ENCODE measurements at regions not wholly inside any gene's neighbourhood (a gene's known extent, or its start where the extent isn't known, plus 50 kb on each side); places are given as distances from the start of the nearest gene placed in this dataset.

DNA sequence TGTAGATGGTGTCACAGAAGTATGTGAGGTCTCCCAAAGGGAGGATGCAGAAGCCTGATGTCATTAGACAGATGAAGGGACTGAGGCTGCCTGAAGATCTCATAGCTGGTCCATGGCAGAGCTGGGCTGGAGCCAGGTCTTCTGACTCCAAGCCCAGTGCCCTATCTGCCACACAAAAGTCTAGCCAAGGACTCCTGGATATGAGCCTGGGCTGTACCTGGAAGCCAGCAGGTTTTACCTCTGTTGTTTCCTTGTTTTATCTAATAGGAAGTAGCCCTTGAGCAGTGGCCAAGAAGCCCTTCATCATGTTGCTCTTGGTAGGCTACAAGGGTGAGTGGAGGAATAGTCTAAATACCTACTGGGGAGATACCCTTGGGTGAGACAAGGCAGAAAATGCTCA is 74.4 kb upstream of the SLC44A3 start:
- Histone ChIP-seq H3K9ac (ENCODE audit: low read length in 3 of 3) (no peak overlapping the region), H3K27me3 (ENCODE audit: control insufficient read depth, insufficient read depth, low read length) (no peaks in the 10 kb centered on the region), H3K27ac (ENCODE audit: low read depth in 2 of 2, low read length in 2 of 2) (no peak overlapping the region), H3K4me3 (ENCODE audit: low read length in 3 of 3) (no peak overlapping the region), H3K9me3 (ENCODE audit: control insufficient read depth in 2 of 3, insufficient read depth in 1 of 3, low read length in 3 of 3) (peaks cover 0 to 1% (median 0%) of the 10 kb centered on the region in 3 donors), H3K36me3 (ENCODE audit: control insufficient read depth in 2 of 3, insufficient read depth in 3 of 3, low read length in 3 of 3) (no peaks in the 10 kb centered on the region), H3K4me1 (ENCODE audit: control insufficient read depth in 2 of 3, insufficient read depth in 2 of 3, low read depth in 1 of 3, low read length in 3 of 3) (no peaks in the 10 kb centered on the region)
- no peak for DNase-seq
- FAIRE-seq, result no peak
- TF ChIP-seq, protein P1, sequence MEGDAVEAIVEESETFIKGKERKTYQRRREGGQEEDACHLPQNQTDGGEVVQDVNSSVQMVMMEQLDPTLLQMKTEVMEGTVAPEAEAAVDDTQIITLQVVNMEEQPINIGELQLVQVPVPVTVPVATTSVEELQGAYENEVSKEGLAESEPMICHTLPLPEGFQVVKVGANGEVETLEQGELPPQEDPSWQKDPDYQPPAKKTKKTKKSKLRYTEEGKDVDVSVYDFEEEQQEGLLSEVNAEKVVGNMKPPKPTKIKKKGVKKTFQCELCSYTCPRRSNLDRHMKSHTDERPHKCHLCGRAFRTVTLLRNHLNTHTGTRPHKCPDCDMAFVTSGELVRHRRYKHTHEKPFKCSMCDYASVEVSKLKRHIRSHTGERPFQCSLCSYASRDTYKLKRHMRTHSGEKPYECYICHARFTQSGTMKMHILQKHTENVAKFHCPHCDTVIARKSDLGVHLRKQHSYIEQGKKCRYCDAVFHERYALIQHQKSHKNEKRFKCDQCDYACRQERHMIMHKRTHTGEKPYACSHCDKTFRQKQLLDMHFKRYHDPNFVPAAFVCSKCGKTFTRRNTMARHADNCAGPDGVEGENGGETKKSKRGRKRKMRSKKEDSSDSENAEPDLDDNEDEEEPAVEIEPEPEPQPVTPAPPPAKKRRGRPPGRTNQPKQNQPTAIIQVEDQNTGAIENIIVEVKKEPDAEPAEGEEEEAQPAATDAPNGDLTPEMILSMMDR (IDR thresholded peaks at IDR 0.05; ENCODE audit: borderline replicate concordance, extremely low read depth, insufficient read depth), result no peak
- intact Hi-C loops (cut with DNase I), result no loop called here

GRCh38 chr1:94743862-94744261 is 76.3 kb upstream of the SLC44A3 start:
- H3K9ac ChIP-seq (ENCODE audit: low read length in 3 of 3), result no peak overlapping the region
- no peaks in the 10 kb centered on the region for H3K36me3 ChIP-seq (ENCODE audit: control insufficient read depth in 2 of 3, insufficient read depth in 3 of 3, low read length in 3 of 3)
- no peak for DNase-seq
- no peaks in the 10 kb centered on the region for H3K9me3 ChIP-seq (ENCODE audit: control insufficient read depth in 2 of 3, insufficient read depth in 1 of 3, low read length in 3 of 3)
- H3K27ac ChIP-seq (ENCODE audit: low read depth in 2 of 2, low read length in 2 of 2), result no peak overlapping the region
- intact Hi-C loops (cut with DNase I), result no loop called here
- no peak overlapping the region for H3K4me3 ChIP-seq (ENCODE audit: low read length in 3 of 3)
- TF ChIP-seq, protein P1 (IDR thresholded peaks at IDR 0.05; ENCODE audit: borderline replicate concordance, extremely low read depth, insufficient read depth), result no peak
- FAIRE-seq, result no peak
- no peaks in the 10 kb centered on the region for H3K27me3 ChIP-seq (ENCODE audit: control insufficient read depth, insufficient read depth, low read length)
- no peaks in the 10 kb centered on the region for H3K4me1 ChIP-seq (ENCODE audit: control insufficient read depth in 2 of 3, insufficient read depth in 2 of 3, low read depth in 1 of 3, low read length in 3 of 3)

DNA sequence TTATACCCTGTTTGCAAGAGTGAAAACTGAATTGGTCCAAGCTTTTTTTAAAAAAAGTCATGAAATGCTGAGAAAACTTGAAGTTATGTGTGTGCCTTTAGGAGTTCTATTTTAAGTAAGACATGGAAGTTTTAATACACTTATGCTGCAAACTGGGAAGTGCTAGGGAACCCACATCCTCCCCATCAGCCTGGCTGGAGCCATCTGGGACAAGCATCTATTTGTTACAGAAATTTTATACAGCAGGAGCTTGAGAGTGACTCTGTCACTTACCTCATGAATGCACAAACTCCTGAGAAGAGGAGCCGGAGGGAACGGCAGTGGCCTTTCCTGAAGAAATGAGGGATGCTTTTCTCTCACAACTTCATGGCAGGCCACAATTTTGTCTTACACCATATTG is 78.2 kb upstream of the SLC44A3 start:
- H3K9ac ChIP-seq (ENCODE audit: low read length in 3 of 3), result no peak overlapping the region
- no peak overlapping the region for H3K27ac ChIP-seq (ENCODE audit: low read depth in 2 of 2, low read length in 2 of 2)
- intact Hi-C loops (cut with DNase I), result no loop called here
- H3K36me3 ChIP-seq (ENCODE audit: control insufficient read depth in 2 of 3, insufficient read depth in 3 of 3, low read length in 3 of 3), result no peaks in the 10 kb centered on the region
- FAIRE-seq, result no peak
- no peaks in the 10 kb centered on the region for H3K27me3 ChIP-seq (ENCODE audit: control insufficient read depth, insufficient read depth, low read length)
- H3K4me1 ChIP-seq (ENCODE audit: control insufficient read depth in 2 of 3, insufficient read depth in 2 of 3, low read depth in 1 of 3, low read length in 3 of 3), result no peaks in the 10 kb centered on the region
- TF ChIP-seq, protein P1 (IDR thresholded peaks at IDR 0.05; ENCODE audit: borderline replicate concordance, extremely low read depth, insufficient read depth), result no peak
- H3K4me3 ChIP-seq (ENCODE audit: low read length in 3 of 3), result no peak overlapping the region
- no peak for DNase-seq
- H3K9me3 ChIP-seq (ENCODE audit: control insufficient read depth in 2 of 3, insufficient read depth in 1 of 3, low read length in 3 of 3), result no peaks in the 10 kb centered on the region

DNA sequence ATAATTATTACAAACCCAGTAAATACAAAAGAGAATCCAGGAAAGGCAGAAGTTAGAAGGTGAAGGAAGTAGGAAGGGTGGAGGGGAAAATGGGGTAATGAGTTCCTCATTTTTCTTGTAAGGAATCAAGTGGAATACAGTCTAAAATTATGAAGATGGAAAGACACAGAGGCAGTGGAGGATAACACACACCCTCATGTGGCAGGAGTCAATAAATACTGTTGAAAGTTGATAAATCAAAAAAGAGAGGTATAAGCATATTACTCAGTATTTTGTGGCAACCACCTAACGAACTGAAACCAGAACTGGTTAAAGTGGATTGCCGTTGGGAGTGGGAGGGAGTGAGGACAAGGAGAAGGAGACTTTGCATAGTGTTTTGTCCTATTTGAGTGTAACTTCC is 78.6 kb upstream of the SLC44A3 start:
- no peak overlapping the region for H3K27ac ChIP-seq (ENCODE audit: low read depth in 2 of 2, low read length in 2 of 2)
- no peak overlapping the region for H3K4me3 ChIP-seq (ENCODE audit: low read length in 3 of 3)
- H3K4me1 ChIP-seq (ENCODE audit: control insufficient read depth in 2 of 3, insufficient read depth in 2 of 3, low read depth in 1 of 3, low read length in 3 of 3), result no peaks in the 10 kb centered on the region
- FAIRE-seq (no peak), DNase-seq (no peak)
- no peaks in the 10 kb centered on the region for H3K36me3 ChIP-seq (ENCODE audit: control insufficient read depth in 2 of 3, insufficient read depth in 3 of 3, low read length in 3 of 3)
- TF ChIP-seq, protein P1 (IDR thresholded peaks at IDR 0.05; ENCODE audit: borderline replicate concordance, extremely low read depth, insufficient read depth), result no peak
- no peak overlapping the region for H3K9ac ChIP-seq (ENCODE audit: low read length in 3 of 3)
- H3K9me3 ChIP-seq (ENCODE audit: control insufficient read depth in 2 of 3, insufficient read depth in 1 of 3, low read length in 3 of 3), result no peaks in the 10 kb centered on the region
- intact Hi-C loops (cut with DNase I), result no loop called here
- H3K27me3 ChIP-seq (ENCODE audit: control insufficient read depth, insufficient read depth, low read length), result no peaks in the 10 kb centered on the region

Measured in kidney (tissue), 13 donors.